IPS-18a (cell line): ENCODE measurements at regions not wholly inside any gene's neighbourhood (a gene's known extent, or its start where the extent isn't known, plus 50 kb on each side); places are given as distances from the start of the nearest gene placed in this dataset.
"Not testable (repeated sequence)": the region's sequence is repeated elsewhere in the genome, so short reads cannot be mapped to it uniquely, and the experiment has no call there.

Experiments
- H3K27ac ChIP-seq: one replicate; pipeline ENCODE4 v1.5.1; 2013; ENCODE audit warnings: low read length
- H3K27me3 ChIP-seq: one replicate; pipeline ENCODE4 v1.6.1; 2013; ENCODE audit warnings: mild to moderate bottlenecking, low read length; ENCODE audit not compliant: control insufficient read depth, insufficient read depth
- H3K36me3 ChIP-seq: one replicate; pipeline ENCODE4 v1.6.1; 2013; ENCODE audit warnings: low read depth, low read length; ENCODE audit not compliant: control insufficient read depth
- H3K4me1 ChIP-seq: one replicate; pipeline ENCODE4 v1.6.1; 2013; ENCODE audit warnings: low read depth, low read length; ENCODE audit not compliant: control insufficient read depth
- H3K4me3 ChIP-seq: one replicate; pipeline ENCODE4 v1.5.1; 2013; ENCODE audit warnings: low read length
- H3K9ac ChIP-seq: one replicate; pipeline ENCODE4 v1.6.1; 2013; ENCODE audit warnings: mild to moderate bottlenecking, low read length, moderate library complexity
- H3K9me3 ChIP-seq: one replicate; pipeline ENCODE4 v1.6.1; 2013; ENCODE audit warnings: low read depth, low read length; ENCODE audit not compliant: control insufficient read depth

DNA sequence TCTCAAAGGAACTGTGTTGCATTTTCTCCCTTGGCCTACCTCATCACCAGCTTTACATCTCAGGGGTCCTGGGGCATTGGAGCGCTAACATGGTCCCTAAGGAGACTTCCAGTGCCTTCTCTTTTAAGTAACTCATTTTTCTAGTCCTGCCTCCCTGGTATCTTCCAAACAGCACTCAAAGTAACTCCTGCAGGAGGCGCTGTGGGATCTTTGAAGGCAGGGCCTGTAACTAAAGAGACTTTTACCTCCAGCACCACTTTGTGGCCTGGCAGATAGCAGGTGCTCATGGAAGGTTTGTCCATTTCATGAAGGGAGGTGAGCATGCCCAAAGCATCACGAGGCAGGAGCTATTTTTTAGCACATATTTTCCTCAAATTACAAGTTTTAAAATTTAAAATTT lies 411.0 kb upstream of the GYPC start:
- no peaks in the 10 kb centered on the region for H3K4me1 ChIP-seq
- no peaks in the 10 kb centered on the region for H3K36me3 ChIP-seq
- no peak overlapping the region for H3K4me3 ChIP-seq
- H3K27me3 ChIP-seq, result no peaks in the 10 kb centered on the region
- H3K9me3 ChIP-seq, result no peaks in the 10 kb centered on the region
- H3K9ac ChIP-seq, result no peak overlapping the region
- no peak overlapping the region for H3K27ac ChIP-seq

DNA sequence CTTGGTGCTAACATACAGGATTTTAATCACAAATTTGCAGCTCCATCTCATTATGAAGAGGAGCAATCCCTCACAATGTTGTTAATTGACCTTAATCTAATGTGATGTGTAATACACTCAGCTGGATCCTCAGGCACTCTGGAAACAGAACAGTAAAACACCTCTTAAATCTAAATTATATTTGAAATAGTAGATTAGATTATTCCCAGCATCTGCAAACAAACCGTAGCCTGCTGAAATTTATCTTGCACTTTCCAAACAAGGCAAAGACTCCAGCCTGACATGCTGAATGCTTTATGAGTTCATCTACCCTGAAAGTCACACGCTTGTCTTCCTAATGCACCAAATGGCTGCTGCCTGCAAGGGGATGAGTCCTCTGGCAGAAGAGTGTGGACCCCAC lies 402.3 kb upstream of the GYPC start:
- Histone ChIP-seq H3K27ac (no peak overlapping the region), H3K4me1 (no peaks in the 10 kb centered on the region), H3K4me3 (no peak overlapping the region), H3K36me3 (no peaks in the 10 kb centered on the region), H3K9ac (no peak overlapping the region), H3K9me3 (no peaks in the 10 kb centered on the region), H3K27me3 (no peaks in the 10 kb centered on the region)

DNA sequence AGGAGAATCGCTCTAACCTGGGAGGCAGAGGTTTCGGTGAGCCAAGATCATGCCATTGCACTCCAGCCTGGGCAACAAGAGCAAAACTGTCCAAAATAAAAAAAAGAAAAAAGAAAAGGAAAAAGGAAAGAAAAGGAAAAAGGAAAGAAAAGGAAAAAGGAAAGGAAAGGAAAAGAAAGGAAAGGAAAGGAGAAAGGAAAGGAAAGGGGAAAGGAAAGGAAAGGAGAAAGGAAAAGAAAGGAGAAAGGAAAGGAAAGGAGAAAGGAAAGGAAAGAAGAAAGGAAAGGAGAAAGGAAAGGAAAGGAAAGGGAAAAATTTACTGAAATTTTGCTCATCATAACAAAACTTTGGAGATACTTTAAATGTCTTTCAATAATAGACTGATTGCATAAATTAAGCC lies 391.3 kb upstream of the GYPC start:
- no peaks in the 10 kb centered on the region for H3K4me1 ChIP-seq

DNA sequence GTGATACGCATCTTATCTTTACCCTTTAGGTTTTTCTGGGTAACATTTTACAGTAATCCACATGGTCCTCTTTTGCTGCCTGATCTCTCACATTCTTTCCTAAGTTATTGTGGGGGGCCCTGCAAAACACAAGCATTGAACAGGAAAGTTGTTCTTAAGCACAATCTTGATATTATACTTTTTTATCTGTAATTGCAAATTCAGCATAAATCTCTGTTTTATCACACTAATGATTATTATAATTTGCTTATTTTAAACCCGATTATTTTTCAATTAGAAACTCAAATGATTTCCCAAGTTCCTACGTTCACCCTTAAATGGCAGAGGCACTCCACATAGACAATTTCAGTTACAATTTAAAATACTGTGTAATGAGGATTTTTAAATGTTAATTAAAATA lies 386.0 kb upstream of the GYPC start:
- no peaks in the 10 kb centered on the region for H3K4me1 ChIP-seq
- H3K9me3 ChIP-seq, result no peaks in the 10 kb centered on the region
- H3K27me3 ChIP-seq, result no peaks in the 10 kb centered on the region
- H3K27ac ChIP-seq, result no peak overlapping the region
- H3K4me3 ChIP-seq, result no peak overlapping the region
- H3K9ac ChIP-seq, result no peak overlapping the region
- H3K36me3 ChIP-seq, result no peaks in the 10 kb centered on the region

More for the DNA sequence above, 391.3 kb upstream of the GYPC start:
- Histone ChIP-seq H3K4me3 (no peak overlapping the region), H3K27ac (no peak overlapping the region), H3K36me3 (no peaks in the 10 kb centered on the region), H3K9ac (no peak overlapping the region), H3K27me3 (no peaks in the 10 kb centered on the region), H3K9me3 (no peaks in the 10 kb centered on the region)

DNA sequence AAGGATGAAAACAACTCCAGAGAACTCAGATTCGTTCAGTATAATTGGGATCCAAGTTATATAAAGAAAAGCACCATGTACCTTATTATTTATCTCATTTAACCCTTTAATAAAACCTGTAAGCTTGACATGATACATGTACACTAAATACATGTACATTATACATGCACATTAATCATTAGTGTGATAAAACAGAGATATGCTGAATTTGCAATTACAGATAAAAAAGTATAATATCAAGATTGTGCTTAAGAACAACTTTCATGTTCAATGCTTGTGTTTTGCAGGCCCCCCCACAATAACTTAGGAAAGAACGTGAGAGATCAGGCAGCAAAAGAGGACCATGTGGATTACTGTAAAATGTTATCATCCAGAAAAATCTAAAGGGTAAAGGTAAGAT lies 385.4 kb upstream of the GYPC start:
- H3K27me3 ChIP-seq, result no peaks in the 10 kb centered on the region

DNA sequence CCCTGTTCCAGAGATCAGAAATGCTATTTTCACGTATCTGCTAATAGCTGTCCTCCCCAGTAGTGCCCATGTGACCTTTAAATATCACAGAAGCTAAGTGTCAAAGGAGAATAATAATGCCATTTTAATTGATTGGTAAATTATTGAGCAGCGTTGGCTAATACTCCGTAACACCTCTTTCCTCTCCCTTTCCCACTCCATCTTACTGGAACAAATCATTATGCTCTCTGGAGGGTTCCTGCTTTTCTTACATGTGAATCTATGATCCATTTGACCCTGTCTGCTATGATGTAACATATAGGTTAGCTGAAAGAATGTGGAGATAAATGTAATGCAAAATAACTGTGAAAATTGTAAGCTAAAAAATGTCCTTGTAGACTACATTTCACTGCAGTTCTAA lies 383.6 kb upstream of the GYPC start:
- no peaks in the 10 kb centered on the region for H3K27me3 ChIP-seq
- no peak overlapping the region for H3K27ac ChIP-seq
- no peaks in the 10 kb centered on the region for H3K36me3 ChIP-seq
- H3K9me3 ChIP-seq, result no peaks in the 10 kb centered on the region
- H3K4me3 ChIP-seq, result no peak overlapping the region
- H3K9ac ChIP-seq, result no peak overlapping the region
- H3K4me1 ChIP-seq, result no peaks in the 10 kb centered on the region

More for the DNA sequence above, 385.4 kb upstream of the GYPC start:
- Histone ChIP-seq H3K4me3 (no peak overlapping the region), H3K36me3 (no peaks in the 10 kb centered on the region), H3K4me1 (no peaks in the 10 kb centered on the region), H3K9ac (no peak overlapping the region), H3K27ac (no peak overlapping the region), H3K9me3 (no peaks in the 10 kb centered on the region)

DNA sequence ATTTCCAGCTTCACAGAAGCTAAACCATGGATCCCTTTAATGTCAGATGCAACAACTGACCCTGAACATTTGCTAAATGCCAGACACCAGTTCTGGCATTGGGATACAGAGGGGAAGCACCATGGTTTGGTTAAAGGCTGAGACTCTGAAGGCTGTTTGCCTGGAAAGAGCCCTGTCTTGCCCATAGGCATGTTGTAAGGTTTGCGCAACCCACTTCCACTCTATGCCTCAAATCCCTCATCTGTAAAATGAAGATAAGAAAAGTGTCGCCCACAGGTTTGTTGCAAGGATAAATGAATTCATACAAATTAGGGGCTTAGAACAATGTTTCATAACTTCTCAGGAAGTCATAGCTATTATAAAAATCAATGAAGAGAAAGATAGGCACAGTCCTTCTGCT lies 380.9 kb upstream of the GYPC start:
- no peaks in the 10 kb centered on the region for H3K9me3 ChIP-seq
- H3K27ac ChIP-seq, result no peak overlapping the region
- no peaks in the 10 kb centered on the region for H3K4me1 ChIP-seq
- no peak overlapping the region for H3K4me3 ChIP-seq
- H3K36me3 ChIP-seq, result no peaks in the 10 kb centered on the region
- no peaks in the 10 kb centered on the region for H3K27me3 ChIP-seq
- no peak overlapping the region for H3K9ac ChIP-seq

DNA sequence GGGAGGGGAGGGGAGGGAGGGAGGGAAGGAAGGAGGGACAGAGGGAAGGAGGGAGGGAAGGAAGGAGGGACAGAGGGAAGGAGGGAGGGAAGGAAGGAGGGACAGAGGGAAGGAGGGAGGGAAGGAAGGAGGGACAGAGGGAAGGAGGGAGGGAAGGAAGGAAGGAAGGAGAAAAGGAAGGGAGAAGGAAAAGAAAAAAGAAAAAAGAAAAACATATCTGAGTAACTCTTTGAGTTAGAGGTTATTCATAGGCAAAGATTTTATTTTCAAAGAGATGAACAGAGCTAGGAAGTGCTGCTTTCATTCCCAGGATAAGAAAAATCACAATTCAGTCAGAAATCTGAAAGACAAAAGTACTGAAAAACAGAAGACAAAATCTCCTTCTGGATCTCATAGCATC lies 379.7 kb upstream of the GYPC start:
- H3K36me3 ChIP-seq, H3K9ac ChIP-seq, H3K27me3 ChIP-seq, H3K4me1 ChIP-seq, H3K9me3 ChIP-seq, H3K27ac ChIP-seq, H3K4me3 ChIP-seq: not testable (repeated sequence)

DNA sequence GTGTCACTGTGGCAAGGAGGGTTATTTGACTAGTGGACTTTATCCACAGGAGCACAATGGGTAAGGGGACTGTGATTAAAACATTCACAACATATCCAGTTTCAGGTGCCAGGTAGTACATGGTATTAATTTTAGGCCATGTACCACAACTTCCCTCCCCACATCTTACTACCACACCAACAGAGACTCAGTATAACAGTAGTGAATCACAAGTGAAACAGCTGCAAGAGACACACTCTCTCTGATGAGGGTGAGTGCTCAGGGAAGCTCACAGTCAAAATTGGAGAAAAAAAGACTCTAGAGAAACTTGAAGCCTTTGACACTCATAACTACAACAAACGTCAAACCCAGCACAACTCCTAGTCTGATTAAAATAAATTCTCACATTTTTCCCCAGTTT lies 367.6 kb upstream of the GYPC start:
- H3K4me3 ChIP-seq, result no peak overlapping the region
- H3K4me1 ChIP-seq, result no peaks in the 10 kb centered on the region
- H3K27me3 ChIP-seq, result no peaks in the 10 kb centered on the region
- no peak overlapping the region for H3K9ac ChIP-seq
- H3K9me3 ChIP-seq, result no peaks in the 10 kb centered on the region
- no peak overlapping the region for H3K27ac ChIP-seq
- no peaks in the 10 kb centered on the region for H3K36me3 ChIP-seq

DNA sequence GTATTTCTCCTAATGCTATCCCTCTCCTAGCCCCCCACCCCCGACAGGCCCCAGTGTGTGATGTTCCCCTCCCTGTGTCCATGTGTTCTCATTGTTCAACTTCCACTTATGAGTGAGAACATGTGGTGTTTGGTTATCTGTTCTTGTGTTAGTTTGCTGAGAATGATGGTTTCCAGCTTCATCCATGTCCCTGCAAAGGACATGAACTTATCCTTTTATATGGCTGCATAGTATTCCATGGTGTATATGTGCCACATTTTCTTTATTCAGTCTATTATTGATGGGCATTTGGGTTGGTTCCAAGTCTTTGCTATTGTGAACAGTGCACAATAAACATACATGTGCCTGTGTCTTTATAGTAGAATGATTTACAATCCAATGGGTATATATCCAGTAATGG lies 362.0 kb upstream of the GYPC start:
- not testable (repeated sequence) for H3K36me3 ChIP-seq, H3K4me3 ChIP-seq, H3K27me3 ChIP-seq, H3K9ac ChIP-seq, H3K27ac ChIP-seq, H3K4me1 ChIP-seq, H3K9me3 ChIP-seq

DNA sequence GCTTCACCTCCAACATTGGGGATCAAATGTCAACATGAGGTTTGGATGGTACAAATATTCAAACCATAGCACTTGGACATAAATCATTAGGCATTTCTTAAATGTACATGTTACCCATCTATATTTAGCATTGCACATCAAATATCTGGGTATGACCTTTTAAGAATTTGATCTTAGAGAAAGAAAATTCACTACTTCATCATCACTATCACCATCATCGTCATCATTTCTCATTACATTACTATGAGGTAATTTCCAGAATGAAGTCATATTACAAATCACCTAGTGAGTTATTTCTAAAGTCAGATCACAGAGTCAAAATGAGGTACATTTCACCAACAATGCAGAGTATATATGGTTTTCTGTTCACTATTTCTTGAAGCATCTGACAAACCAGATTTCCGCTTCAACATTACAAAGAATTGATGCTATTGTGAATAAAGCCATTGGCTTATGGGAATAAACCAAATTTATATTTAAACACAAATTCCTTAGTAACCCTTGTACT lies 356.4 kb upstream of the GYPC start:
- Histone ChIP-seq H3K36me3 (no peaks in the 10 kb centered on the region), H3K27me3 (no peaks in the 10 kb centered on the region), H3K9me3 (no peaks in the 10 kb centered on the region), H3K4me1 (no peaks in the 10 kb centered on the region), H3K9ac (no peak overlapping the region), H3K4me3 (no peak overlapping the region), H3K27ac (no peak overlapping the region)

DNA sequence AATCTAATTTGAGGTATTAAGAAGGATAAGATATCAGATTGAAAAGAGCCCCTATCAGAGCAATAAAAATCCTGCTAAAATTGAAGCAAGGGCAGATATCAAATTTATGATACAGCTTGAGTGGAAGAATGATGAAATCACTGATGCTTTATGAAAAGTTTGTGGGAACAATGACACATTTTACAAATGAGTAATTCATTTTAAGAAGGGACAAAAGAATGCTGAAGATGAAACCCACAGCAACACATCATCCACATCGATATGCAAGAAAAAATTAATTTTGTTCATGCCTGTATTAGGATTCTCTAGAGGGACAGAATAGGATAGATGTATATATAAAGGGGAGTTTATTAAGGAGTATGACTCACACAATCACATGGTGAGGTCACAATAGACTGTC lies 355.6 kb upstream of the GYPC start:
- no peak overlapping the region for H3K27ac ChIP-seq
- H3K4me1 ChIP-seq, result no peaks in the 10 kb centered on the region
- H3K36me3 ChIP-seq, result no peaks in the 10 kb centered on the region
- no peaks in the 10 kb centered on the region for H3K27me3 ChIP-seq
- no peaks in the 10 kb centered on the region for H3K9me3 ChIP-seq
- H3K9ac ChIP-seq, result no peak overlapping the region
- H3K4me3 ChIP-seq, result no peak overlapping the region
